CD4-positive, alpha-beta T cell treated with Interleukin-10 for 1 hour (primary cell): ENCODE measurements at regions not wholly inside any gene's neighbourhood (a gene's known extent, or its start where the extent isn't known, plus 50 kb on each side); places are given as distances from the start of the nearest gene placed in this dataset.
"Not testable (repeated sequence)": the region's sequence is repeated elsewhere in the genome, so short reads cannot be mapped to it uniquely, and the experiment has no call there.

Source experiments
- DNase-seq: peaks from one replicate; pipeline ENCODE4 v3.0.0-alpha.2; 2020

DNA sequence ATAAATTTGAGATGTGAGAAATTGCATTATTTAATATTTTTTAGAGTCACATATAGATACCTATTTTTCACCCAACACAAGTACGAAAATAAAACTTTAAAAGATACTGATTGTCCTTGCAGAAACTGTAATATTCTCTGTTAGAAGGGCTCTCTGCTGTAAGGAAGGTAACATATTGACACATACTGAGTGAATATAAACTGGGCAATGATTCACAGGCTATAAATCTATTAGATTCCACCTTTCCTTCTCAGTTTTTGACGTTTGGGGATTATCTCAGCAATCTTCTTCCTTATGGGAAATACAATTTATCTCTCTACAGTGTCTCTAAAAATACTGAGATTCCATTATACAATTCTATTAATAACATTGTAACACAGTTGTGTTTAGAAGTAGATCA lies 229.1 kb upstream of the MAP2 start:
- no peak for DNase-seq

GRCh38 chr2:209208211-209208610 lies 215.6 kb upstream of the MAP2 start:
- DNase-seq: no peak

- DNase-seq: no peak
Measured at GRCh38 chr2:209209943-209210342, 213.9 kb upstream of the MAP2 start.

GRCh38 chr2:209230560-209230959 lies 193.3 kb upstream of the MAP2 start:
- DNase-seq: no peak

DNA sequence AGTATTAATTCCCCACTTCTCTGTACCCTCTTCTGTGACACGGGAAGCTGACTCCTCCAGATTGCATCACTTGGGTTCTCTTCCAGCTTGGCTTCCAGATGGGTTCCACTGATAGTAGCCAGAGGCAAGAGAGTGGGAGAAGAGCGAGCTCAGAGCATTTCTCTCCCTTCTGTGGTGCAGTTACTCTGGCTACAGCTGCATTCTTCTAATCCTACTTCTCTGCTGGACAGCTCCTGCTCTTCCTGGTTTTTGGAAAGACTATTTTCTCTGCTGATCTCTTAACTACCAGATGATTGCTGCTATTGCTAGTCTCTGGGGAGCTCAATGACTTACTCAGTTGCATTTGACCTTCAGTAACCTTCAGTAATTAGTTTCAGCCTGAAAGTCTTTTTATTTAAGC lies 187.5 kb upstream of the MAP2 start:
- DNase-seq: no peak

GRCh38 chr2:209238765-209239584 lies 184.9 kb upstream of the MAP2 start:
- DNase-seq: no peak

DNA sequence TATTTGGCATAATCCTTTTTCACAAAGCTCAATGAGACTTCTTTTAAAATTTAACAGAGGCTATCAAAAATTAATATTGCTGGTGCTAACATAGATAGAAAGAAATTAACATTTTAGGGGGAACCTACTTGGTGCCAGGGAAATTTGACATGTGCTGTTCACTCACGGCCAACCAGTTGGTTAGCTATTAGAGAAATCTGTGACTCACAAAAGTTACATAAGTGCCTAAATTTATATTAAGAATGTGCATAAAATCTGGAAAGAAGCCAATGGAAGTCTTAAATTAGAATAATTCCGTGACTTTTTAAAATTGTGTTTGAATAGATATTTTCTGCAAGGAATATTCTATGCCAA lies 184.3 kb upstream of the MAP2 start:
- no peak for DNase-seq

DNA sequence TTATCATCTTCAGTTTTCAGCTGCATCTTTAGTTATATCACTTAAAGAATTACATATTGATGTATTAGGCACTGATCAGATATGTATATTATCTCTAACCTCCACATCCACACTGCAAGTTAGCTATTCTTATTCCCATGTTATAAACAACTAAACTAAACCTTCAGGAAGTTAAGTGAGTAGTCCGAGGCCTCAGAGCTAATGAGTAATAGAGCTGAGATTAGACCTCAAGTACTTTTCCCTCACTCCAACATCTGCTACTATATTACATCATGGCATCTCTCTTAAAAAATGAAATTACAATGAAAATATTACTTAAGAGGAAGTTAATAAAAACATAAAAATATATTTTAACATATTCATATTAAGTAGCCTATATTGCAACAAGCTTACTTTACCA lies 183.6 kb upstream of the MAP2 start:
- no peak for DNase-seq

GRCh38 chr2:209253544-209253943 lies 170.3 kb upstream of the MAP2 start:
- no peak for DNase-seq

GRCh38 chr2:209259767-209260166 lies 164.1 kb upstream of the MAP2 start:
- DNase-seq: no peak

DNA sequence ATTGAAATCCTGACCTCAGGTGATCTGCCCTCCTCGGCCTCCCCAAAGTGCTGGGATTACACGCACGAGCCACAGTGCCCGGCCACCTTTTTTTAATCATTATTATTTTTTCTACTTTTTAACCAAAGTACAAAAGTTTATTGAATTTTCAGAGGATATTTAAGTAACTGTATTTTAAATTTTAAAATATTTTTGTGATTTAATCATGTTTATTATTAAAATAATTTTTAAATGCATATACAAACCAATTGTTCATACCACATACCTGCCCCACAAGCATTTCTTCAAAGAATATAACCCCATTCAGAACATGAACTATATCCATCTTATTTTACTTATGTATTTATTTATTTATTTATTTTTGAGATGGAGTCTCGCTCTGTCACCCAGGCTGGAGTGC lies 163.6 kb upstream of the MAP2 start:
- DNase-seq: no peak

GRCh38 chr2:209261366-209262053 lies 162.3 kb upstream of the MAP2 start:
- not testable (repeated sequence) for DNase-seq

DNA sequence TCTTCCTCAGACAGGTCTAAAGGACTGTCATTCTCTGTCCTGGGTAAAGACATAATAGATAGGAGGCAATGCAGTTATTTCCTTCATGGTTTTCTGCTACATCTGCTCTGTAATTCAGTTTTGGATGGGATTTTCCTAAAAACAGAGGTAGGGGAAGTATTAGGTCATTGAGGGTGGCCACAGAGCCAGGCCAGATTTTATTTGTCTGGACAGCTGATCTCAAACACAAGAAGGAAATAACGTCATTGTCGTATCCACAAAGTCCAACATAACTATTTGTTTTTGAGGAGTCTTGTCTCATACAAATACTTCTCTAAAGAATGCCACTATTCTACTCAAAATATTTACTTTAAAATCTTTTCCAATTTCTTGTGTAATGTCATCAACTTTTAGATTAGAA lies 154.8 kb upstream of the MAP2 start:
- no peak for DNase-seq

DNA sequence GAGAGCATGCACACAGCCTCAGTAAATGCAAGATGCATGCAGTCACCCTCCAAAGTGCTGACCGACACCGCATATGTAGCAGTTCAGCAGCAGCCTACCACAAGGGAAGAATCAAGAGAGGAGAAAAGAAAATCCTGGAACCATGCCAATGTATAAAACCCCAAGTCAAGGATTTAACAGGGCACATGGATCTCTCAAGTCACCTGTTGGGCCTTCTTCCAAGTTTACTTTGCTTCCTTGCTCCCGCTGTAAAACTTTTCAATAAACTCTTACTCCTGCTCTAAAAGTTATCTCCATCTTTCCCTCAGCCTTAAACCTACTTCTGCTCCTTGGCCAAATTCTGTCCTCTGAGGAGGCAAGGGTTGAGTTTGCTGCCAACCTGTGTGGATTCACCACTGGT lies 147.8 kb upstream of the MAP2 start:
- DNase-seq: no peak

DNA sequence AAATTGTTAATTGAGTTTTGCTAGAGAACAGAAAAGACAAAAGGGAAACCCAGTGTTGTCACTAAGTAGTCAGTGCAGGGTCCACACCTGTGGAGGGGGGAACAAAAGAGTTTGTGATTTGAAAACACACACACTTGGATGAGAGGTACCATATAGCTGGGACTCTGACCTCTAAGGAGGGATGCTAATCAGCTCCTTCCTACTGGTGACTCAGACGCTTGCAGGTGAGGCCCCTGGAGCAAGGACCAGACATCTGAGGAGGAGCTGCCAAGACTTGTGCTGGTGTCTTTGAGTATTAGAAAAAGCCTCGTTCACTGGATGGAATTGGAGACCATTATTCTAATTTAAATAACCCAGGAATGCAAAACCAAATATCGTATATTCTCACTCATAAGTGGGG lies 146.4 kb upstream of the MAP2 start:
- no peak for DNase-seq

DNA sequence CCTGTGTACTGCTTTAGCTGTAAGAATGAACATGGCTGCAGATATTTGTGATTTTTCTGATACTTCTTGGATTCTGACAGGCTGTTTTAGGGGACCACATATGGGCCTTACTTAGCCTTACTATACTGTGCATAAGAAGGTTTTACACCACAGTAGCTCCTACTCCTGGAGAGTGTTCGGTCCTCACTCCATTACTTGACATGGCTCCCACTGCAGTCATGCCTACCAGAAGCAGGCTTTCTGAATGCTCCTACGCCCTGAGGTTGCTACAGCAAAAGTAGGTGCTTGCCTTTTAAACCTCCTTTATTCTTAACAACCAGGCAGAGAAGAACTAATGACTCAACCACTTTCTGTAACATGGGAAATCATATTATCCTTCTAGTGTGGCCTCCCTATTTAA lies 125.2 kb upstream of the MAP2 start:
- DNase-seq: no peak

- DNase-seq: not testable (repeated sequence)
Measured at GRCh38 chr2:209299478-209299877, 124.4 kb upstream of the MAP2 start.

DNA sequence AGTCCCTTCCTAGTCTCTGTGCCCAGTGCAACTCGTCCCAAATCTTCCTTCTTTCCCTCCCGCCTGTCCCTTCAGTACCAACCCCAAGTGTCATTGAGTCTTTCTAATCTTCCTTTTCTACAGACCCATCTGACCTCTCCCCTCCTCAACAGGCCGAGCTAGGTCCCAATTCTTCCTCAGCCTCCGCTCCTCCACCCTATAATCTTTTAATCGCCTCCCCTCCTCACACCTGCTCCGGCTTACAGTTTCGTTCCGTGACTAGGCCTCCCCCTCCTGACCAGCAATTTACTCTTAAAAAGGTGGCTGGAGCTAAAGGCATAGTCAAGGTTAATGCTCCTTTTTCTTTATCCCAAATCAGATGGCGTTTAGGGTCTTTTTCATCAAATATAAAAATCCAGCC lies 123.1 kb upstream of the MAP2 start:
- DNase-seq: not testable (repeated sequence)

GRCh38 chr2:209305026-209305425 lies 118.8 kb upstream of the MAP2 start:
- DNase-seq: no peak

GRCh38 chr2:209305746-209306196 lies 118.1 kb upstream of the MAP2 start:
- DNase-seq: no peak

DNA sequence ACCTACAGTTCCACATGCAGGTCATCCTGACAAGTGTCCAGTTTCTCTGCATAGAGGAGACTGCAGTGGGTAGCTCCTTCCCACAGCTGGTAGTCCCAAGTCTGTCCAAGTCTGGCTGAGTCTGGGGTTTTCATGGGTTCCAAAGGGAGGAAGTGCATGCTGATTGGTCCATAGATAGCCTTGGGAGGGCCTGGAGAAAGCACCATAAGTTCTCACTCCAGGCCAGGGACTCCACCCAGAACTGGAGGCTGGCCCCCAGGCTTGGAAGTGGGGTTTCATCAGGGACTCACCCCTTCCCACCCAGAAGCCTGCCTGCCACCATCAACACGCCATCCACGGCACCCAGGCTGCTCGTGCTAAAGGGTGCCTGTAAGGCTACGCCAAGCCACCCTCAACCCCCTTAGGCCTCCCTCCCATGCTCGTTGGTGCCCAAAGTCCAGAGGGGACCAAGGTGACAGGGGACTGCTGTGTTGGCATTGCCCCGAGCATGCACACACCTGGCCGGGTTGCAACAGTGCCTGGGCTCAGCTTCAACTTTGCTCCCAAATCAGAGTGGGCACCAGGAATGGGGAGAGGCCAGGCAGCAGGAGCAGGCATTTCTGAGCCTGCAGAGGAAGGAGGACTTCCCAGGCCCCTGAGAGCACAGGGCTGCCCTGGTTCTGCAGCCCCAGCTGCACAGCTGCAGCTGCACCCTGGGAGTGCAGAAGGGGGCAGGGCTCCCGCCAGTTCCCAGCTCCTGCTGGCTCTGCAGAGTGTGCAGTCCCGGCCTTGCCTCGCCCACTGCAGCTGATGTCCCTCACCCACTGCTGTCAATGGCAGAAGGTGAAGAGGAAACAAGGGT lies 116.5 kb upstream of the MAP2 start:
- DNase-seq: no peak

GRCh38 chr2:209308415-209308814 lies 115.4 kb upstream of the MAP2 start:
- DNase-seq: no peak

DNA sequence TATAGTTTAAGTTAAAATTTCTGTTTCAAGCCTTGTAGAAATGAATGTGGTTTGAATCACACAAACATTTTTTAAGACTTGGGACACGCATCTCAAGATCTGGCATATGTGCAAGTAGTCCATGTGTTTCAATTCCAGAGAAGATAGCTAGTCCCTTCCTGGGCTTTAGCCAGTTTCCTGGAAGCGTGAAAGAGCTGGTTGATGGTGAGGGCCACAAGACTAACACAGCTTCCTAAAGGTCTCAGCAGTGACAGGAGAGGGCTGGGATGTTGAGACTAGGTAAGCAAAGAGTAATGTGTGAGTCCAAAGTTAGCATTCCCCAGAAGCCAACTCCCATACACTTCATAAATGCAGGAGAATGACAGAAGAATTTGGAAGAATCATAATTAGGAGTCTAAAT lies 111.9 kb upstream of the MAP2 start:
- no peak for DNase-seq

DNA sequence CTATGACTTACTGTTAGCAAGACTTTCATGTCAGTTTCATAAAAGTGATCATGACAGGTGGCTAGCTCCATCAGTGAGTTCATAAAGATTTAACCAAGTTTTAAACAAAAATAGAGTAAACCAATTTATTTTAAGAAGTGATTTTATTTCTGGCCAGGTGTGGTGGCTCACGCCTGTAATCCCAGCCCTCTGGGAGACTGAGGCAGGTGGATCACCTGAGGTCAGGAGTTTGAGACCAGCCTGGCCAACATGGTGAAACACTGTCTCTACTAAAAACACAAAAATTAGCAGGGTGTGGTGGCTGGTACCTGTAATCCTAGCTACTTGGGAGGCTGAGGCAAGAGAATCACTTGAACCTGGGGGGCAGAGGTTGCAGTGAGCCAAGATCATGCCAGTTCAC lies 111.4 kb upstream of the MAP2 start:
- not testable (repeated sequence) for DNase-seq
